ENCODE measurements at regions not wholly inside any gene's neighbourhood (a gene's known extent, or its start where the extent isn't known, plus 50 kb on each side); places are given as distances from the start of the nearest gene placed in this dataset.
A peak's percentile ranks its signal among the peaks of the same experiment; 100 is the strongest.

- Histone ChIP-seq H3K36me3 (ENCODE audit: control insufficient read depth, insufficient read depth, low read length) (no peaks in the 10 kb centered on the region), H3K27me3 (ENCODE audit: control insufficient read depth, insufficient read depth, low read length) (no peaks in the 10 kb centered on the region), H3K4me3 (ENCODE audit: low read length) (no peak overlapping the region), H3K4me1 (ENCODE audit: control insufficient read depth, insufficient read depth, low read length) (no peaks in the 10 kb centered on the region), H3K27ac (ENCODE audit: low read length) (no peak overlapping the region), H3K9me3 (replicated peaks; ENCODE audit: control insufficient read depth, low read depth, low read length) (no peaks in the 10 kb centered on the region)
- no peak for DNase-seq
- no CpG with 5 or more reads among the region's 2 CpGs for WGBS (ENCODE audit: insufficient coverage)
Observed at GRCh38 chr1:113185463-113186104, 112.6 kb downstream of the LRIG2 start.

GRCh38 chr1:113190078-113190477 lies 117.1 kb downstream of the LRIG2 start:
- H3K27ac ChIP-seq (ENCODE audit: low read length), result no peak overlapping the region
- 50% methylated on average over 1 of the region's 3 CpGs for WGBS (ENCODE audit: insufficient coverage)
- no peaks in the 10 kb centered on the region for H3K9me3 ChIP-seq (replicated peaks; ENCODE audit: control insufficient read depth, low read depth, low read length)
- H3K36me3 ChIP-seq (ENCODE audit: control insufficient read depth, insufficient read depth, low read length), result no peaks in the 10 kb centered on the region
- no peak overlapping the region for H3K4me3 ChIP-seq (ENCODE audit: low read length)
- no peaks in the 10 kb centered on the region for H3K27me3 ChIP-seq (ENCODE audit: control insufficient read depth, insufficient read depth, low read length)
- DNase-seq, result no peak
- no peaks in the 10 kb centered on the region for H3K4me1 ChIP-seq (ENCODE audit: control insufficient read depth, insufficient read depth, low read length)

- H3K4me1 ChIP-seq (ENCODE audit: control insufficient read depth, insufficient read depth, low read length), result no peaks in the 10 kb centered on the region
- WGBS (ENCODE audit: insufficient coverage), result 63% methylated on average over 2 of the region's 3 CpGs
Observed at GRCh38 chr1:113190930-113191329, 117.9 kb downstream of the LRIG2 start.

GRCh38 chr1:113191579-113192076 lies 118.6 kb downstream of the LRIG2 start:
- Histone ChIP-seq H3K27me3 (ENCODE audit: control insufficient read depth, insufficient read depth, low read length) (no peaks in the 10 kb centered on the region), H3K36me3 (ENCODE audit: control insufficient read depth, insufficient read depth, low read length) (no peaks in the 10 kb centered on the region), H3K4me1 (ENCODE audit: control insufficient read depth, insufficient read depth, low read length) (no peaks in the 10 kb centered on the region), H3K9me3 (replicated peaks; ENCODE audit: control insufficient read depth, low read depth, low read length) (no peaks in the 10 kb centered on the region), H3K4me3 (ENCODE audit: low read length) (no peak overlapping the region), H3K27ac (ENCODE audit: low read length) (no peak overlapping the region)
- WGBS (ENCODE audit: insufficient coverage), result 82% methylated on average over 9 of the region's 11 CpGs
- no peak for DNase-seq

More at GRCh38 chr1:113190930-113191329, 117.9 kb downstream of the LRIG2 start:
- Histone ChIP-seq H3K4me3 (ENCODE audit: low read length) (no peak overlapping the region), H3K27me3 (ENCODE audit: control insufficient read depth, insufficient read depth, low read length) (no peaks in the 10 kb centered on the region), H3K27ac (ENCODE audit: low read length) (no peak overlapping the region), H3K9me3 (replicated peaks; ENCODE audit: control insufficient read depth, low read depth, low read length) (no peaks in the 10 kb centered on the region), H3K36me3 (ENCODE audit: control insufficient read depth, insufficient read depth, low read length) (no peaks in the 10 kb centered on the region)
- no peak for DNase-seq

- 80% methylated on average over 2 of the region's 2 CpGs for WGBS (ENCODE audit: insufficient coverage)
Observed at GRCh38 chr1:113192242-113192641, 119.2 kb downstream of the LRIG2 start.

GRCh38 chr1:113192980-113193379 lies 120.0 kb downstream of the LRIG2 start:
- Histone ChIP-seq H3K4me3 (ENCODE audit: low read length) (no peak overlapping the region), H3K36me3 (ENCODE audit: control insufficient read depth, insufficient read depth, low read length) (no peaks in the 10 kb centered on the region), H3K4me1 (ENCODE audit: control insufficient read depth, insufficient read depth, low read length) (no peaks in the 10 kb centered on the region), H3K9me3 (replicated peaks; ENCODE audit: control insufficient read depth, low read depth, low read length) (no peaks in the 10 kb centered on the region), H3K27me3 (ENCODE audit: control insufficient read depth, insufficient read depth, low read length) (no peaks in the 10 kb centered on the region), H3K27ac (ENCODE audit: low read length) (no peak overlapping the region)
- no peak for DNase-seq
- no CpG with 5 or more reads among the region's 1 CpG for WGBS (ENCODE audit: insufficient coverage)

More at GRCh38 chr1:113192242-113192641, 119.2 kb downstream of the LRIG2 start:
- no peaks in the 10 kb centered on the region for H3K4me1 ChIP-seq (ENCODE audit: control insufficient read depth, insufficient read depth, low read length)
- no peak for DNase-seq
- H3K9me3 ChIP-seq (replicated peaks; ENCODE audit: control insufficient read depth, low read depth, low read length), result no peaks in the 10 kb centered on the region
- H3K27ac ChIP-seq (ENCODE audit: low read length), result no peak overlapping the region
- H3K27me3 ChIP-seq (ENCODE audit: control insufficient read depth, insufficient read depth, low read length), result no peaks in the 10 kb centered on the region
- no peak overlapping the region for H3K4me3 ChIP-seq (ENCODE audit: low read length)
- no peaks in the 10 kb centered on the region for H3K36me3 ChIP-seq (ENCODE audit: control insufficient read depth, insufficient read depth, low read length)

- WGBS (ENCODE audit: insufficient coverage), result 66% methylated on average over 11 of the region's 18 CpGs
- no peaks in the 10 kb centered on the region for H3K9me3 ChIP-seq (replicated peaks; ENCODE audit: control insufficient read depth, low read depth, low read length)
- no peak overlapping the region for H3K27ac ChIP-seq (ENCODE audit: low read length)
- no peak for DNase-seq
- H3K36me3 ChIP-seq (ENCODE audit: control insufficient read depth, insufficient read depth, low read length), result no peaks in the 10 kb centered on the region
- no peak overlapping the region for H3K4me3 ChIP-seq (ENCODE audit: low read length)
- H3K4me1 ChIP-seq (ENCODE audit: control insufficient read depth, insufficient read depth, low read length), result no peaks in the 10 kb centered on the region
- H3K27me3 ChIP-seq (ENCODE audit: control insufficient read depth, insufficient read depth, low read length), result no peaks in the 10 kb centered on the region
Observed at GRCh38 chr1:113194846-113195830, 122.1 kb downstream of the LRIG2 start.

GRCh38 chr1:113197719-113198330 lies 124.8 kb downstream of the LRIG2 start:
- Histone ChIP-seq H3K4me1 (ENCODE audit: control insufficient read depth, insufficient read depth, low read length) (no peaks in the 10 kb centered on the region), H3K4me3 (ENCODE audit: low read length) (no peak overlapping the region), H3K27me3 (ENCODE audit: control insufficient read depth, insufficient read depth, low read length) (no peaks in the 10 kb centered on the region), H3K27ac (ENCODE audit: low read length) (no peak overlapping the region), H3K36me3 (ENCODE audit: control insufficient read depth, insufficient read depth, low read length) (no peaks in the 10 kb centered on the region), H3K9me3 (replicated peaks; ENCODE audit: control insufficient read depth, low read depth, low read length) (no peaks in the 10 kb centered on the region)
- whole genome bisulfite sequencing (ENCODE audit: insufficient coverage), result 50% methylated on average over 5 of the region's 13 CpGs
- peak; percentile 32 for DNase-seq

- Histone ChIP-seq H3K4me1 (ENCODE audit: control insufficient read depth, insufficient read depth, low read length) (no peaks in the 10 kb centered on the region), H3K36me3 (ENCODE audit: control insufficient read depth, insufficient read depth, low read length) (no peaks in the 10 kb centered on the region), H3K27me3 (ENCODE audit: control insufficient read depth, insufficient read depth, low read length) (no peaks in the 10 kb centered on the region), H3K27ac (ENCODE audit: low read length) (no peak overlapping the region), H3K4me3 (ENCODE audit: low read length) (no peak overlapping the region), H3K9me3 (replicated peaks; ENCODE audit: control insufficient read depth, low read depth, low read length) (no peaks in the 10 kb centered on the region)
- WGBS (ENCODE audit: insufficient coverage), result 95% methylated on average over 22 of the region's 24 CpGs
- DNase-seq, result no peak
Observed at GRCh38 chr1:113198806-113199205, 125.8 kb downstream of the LRIG2 start.
